WTC11 (cell line): ENCODE measurements at regions not wholly inside any gene's neighbourhood (a gene's known extent, or its start where the extent isn't known, plus 50 kb on each side); places are given as distances from the start of the nearest gene placed in this dataset.

Experiments
- ATAC-seq: fragments of 200-7000 bp; cut with Tn5 transposase; 2 replicates; pipeline ENCODE4 v1.10.0; 2021; ENCODE audit warnings: mild to moderate bottlenecking, moderate library complexity
- CTCF ChIA-PET: fragments of 300-600 bp; sonication (Branson Sonifier 250); formaldehyde crosslinking; loops from one replicate; lab custom pipeline; 2021; ENCODE audit warnings: antibody characterized with exemption; lab: Charles Lee
- POLR2A ChIA-PET: fragments of 350-600 bp; sonication (Branson Sonifier 250); formaldehyde crosslinking; loops from one replicate; lab custom pipeline; 2021; ENCODE audit warnings: antibody characterized with exemption; lab: Charles Lee
- DNase-seq: peaks from one replicate; pipeline ENCODE4 v3.0.0; 2021; ENCODE audit warnings: low spot score
- H3K27ac Mint-ChIP-seq: 2 replicates; pipeline ENCODE4 v1.8.0; 2021; ENCODE audit warnings: mixed read lengths
- H3K27me3 Mint-ChIP-seq: 2 replicates; pipeline ENCODE4 v1.8.0; 2021; ENCODE audit warnings: low read depth, mild to moderate bottlenecking, moderate library complexity, mixed read lengths
- H3K36me3 Mint-ChIP-seq: 2 replicates; pipeline ENCODE4 v1.8.0; 2021; ENCODE audit warnings: mixed read lengths
- H3K4me1 Mint-ChIP-seq: 2 replicates; pipeline ENCODE4 v1.8.0; 2022; ENCODE audit warnings: mixed read lengths
- H3K4me3 Mint-ChIP-seq: 2 replicates; pipeline ENCODE4 v1.8.0; 2021; ENCODE audit warnings: mild to moderate bottlenecking, moderate library complexity, mixed read lengths
- H3K9me3 Mint-ChIP-seq: 2 replicates; pipeline ENCODE4 v1.8.0; 2021; ENCODE audit warnings: mixed read lengths
- ESRRA ChIP-seq: sonication (generic); formaldehyde crosslinking; IDR thresholded peaks from 2 replicates; pipeline ENCODE4 v1.8.1; 2022; ENCODE audit warnings: mild to moderate bottlenecking, missing genetic modification reagents, borderline replicate concordance
- FOXP1 ChIP-seq: sonication (generic); formaldehyde crosslinking; IDR thresholded peaks from 2 replicates; pipeline ENCODE4 v1.8.0; 2022; ENCODE audit warnings: missing genetic modification reagents, mild to moderate bottlenecking, moderate library complexity, borderline replicate concordance
- NR2C2 ChIP-seq: sonication (generic); formaldehyde crosslinking; IDR thresholded peaks from 2 replicates; pipeline ENCODE4 v1.8.0; 2022; ENCODE audit warnings: mild to moderate bottlenecking, missing genetic modification reagents
- PRRX2 ChIP-seq: fragments of 250-450 bp; sonication (Bioruptor Pico); IDR thresholded peaks from 2 replicates; pipeline ENCODE4 v1.8.0; 2021; ENCODE audit warnings: mild to moderate bottlenecking
- SMAD3 ChIP-seq: sonication (generic); formaldehyde crosslinking; IDR thresholded peaks from 2 replicates; pipeline ENCODE4 v1.8.0; 2022; ENCODE audit warnings: missing genetic modification reagents, mild to moderate bottlenecking, borderline replicate concordance
- SMAD4 ChIP-seq: sonication (generic); formaldehyde crosslinking; IDR thresholded peaks from 2 replicates; pipeline ENCODE4 v1.8.0; 2022; ENCODE audit warnings: mild to moderate bottlenecking, missing genetic modification reagents
- TEAD1 ChIP-seq: sonication (generic); formaldehyde crosslinking; IDR thresholded peaks from 2 replicates; pipeline ENCODE4 v1.8.0; 2022; ENCODE audit warnings: mild to moderate bottlenecking, missing genetic modification reagents
- TEAD4 ChIP-seq: sonication (generic); formaldehyde crosslinking; IDR thresholded peaks from 2 replicates; pipeline ENCODE4 v1.8.0; 2022; ENCODE audit warnings: mild to moderate bottlenecking, missing genetic modification reagents
- TP53 ChIP-seq: sonication (generic); formaldehyde crosslinking; IDR thresholded peaks from 2 replicates; pipeline ENCODE4 v1.8.1; 2023; ENCODE audit warnings: mild to moderate bottlenecking, missing genetic modification reagents
- ZBTB21 ChIP-seq: sonication (generic); formaldehyde crosslinking; IDR thresholded peaks from 2 replicates; pipeline ENCODE4 v1.8.1; 2023; ENCODE audit warnings: mild to moderate bottlenecking, missing genetic modification reagents, borderline replicate concordance
- ZNF121 ChIP-seq: sonication (generic); formaldehyde crosslinking; IDR thresholded peaks from 2 replicates; pipeline ENCODE4 v1.8.0; 2023; ENCODE audit warnings: missing genetic modification reagents
- ZNF671 ChIP-seq: fragments of 250-450 bp; sonication (Bioruptor Pico); IDR thresholded peaks from 2 replicates; pipeline ENCODE4 v1.8.0; 2021; ENCODE audit warnings: mild to moderate bottlenecking
- TF ChIP-seq, protein P1 (sequence below): sonication (generic); formaldehyde crosslinking; IDR thresholded peaks from 2 replicates; pipeline ENCODE4 v1.8.1; 2023; ENCODE audit warnings: mild to moderate bottlenecking, missing genetic modification reagents, moderate library complexity
- TF ChIP-seq, protein P2 (sequence below): sonication (generic); formaldehyde crosslinking; IDR thresholded peaks from 2 replicates; pipeline ENCODE4 v1.8.0; 2022; ENCODE audit warnings: mild to moderate bottlenecking, missing genetic modification reagents
- TF ChIP-seq, protein P3 (sequence below): sonication (generic); formaldehyde crosslinking; IDR thresholded peaks from 2 replicates; pipeline ENCODE4 v1.8.0; 2022; ENCODE audit warnings: missing genetic modification reagents
- TF ChIP-seq, protein P4 (sequence below): sonication (generic); formaldehyde crosslinking; conservative IDR thresholded peaks from 2 replicates; pipeline ENCODE4 v1.8.1; 2022; ENCODE audit warnings: mild to moderate bottlenecking, missing genetic modification reagents
- TF ChIP-seq, protein P5 (sequence below): sonication (generic); formaldehyde crosslinking; IDR thresholded peaks from 2 replicates; pipeline ENCODE4 v1.8.0; 2022; ENCODE audit warnings: mild to moderate bottlenecking, missing genetic modification reagents
- TF ChIP-seq, protein P6 (sequence below): fragments of 250-450 bp; sonication (Bioruptor Pico); IDR thresholded peaks from 2 replicates; pipeline ENCODE4 v1.8.0; 2021; ENCODE audit warnings: mild to moderate bottlenecking
- TF ChIP-seq, protein P7 (sequence below): fragments of 250-450 bp; sonication (Bioruptor Pico); IDR thresholded peaks from 2 replicates; pipeline ENCODE4 v1.9.0; 2021; ENCODE audit warnings: mild to moderate bottlenecking

DNA sequence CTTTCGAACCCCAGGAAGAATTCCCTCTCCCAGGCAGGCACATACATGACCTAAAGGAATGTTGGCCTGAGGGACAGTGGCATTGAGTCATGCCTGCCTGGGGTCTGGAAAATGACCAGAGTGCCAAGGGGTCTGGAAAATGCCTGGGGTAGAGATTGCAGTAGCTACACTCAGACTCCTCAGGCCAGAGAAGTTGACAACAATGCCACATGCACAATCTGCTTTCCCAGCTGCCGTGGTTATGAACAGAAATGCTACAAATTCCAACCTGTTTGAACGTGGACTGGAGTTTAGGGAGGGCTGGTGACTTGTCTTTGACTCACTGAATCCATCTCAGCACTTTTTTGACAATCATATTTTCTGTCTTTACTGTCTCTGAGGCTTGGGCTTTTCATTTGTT lies 250.0 kb downstream of the ABCC12 start (continued):
- no peak for TF ChIP-seq TEAD4 (CRISPR knock-in tag)
- TF ChIP-seq FOXP1 (CRISPR knock-in tag) = no peak

DNA sequence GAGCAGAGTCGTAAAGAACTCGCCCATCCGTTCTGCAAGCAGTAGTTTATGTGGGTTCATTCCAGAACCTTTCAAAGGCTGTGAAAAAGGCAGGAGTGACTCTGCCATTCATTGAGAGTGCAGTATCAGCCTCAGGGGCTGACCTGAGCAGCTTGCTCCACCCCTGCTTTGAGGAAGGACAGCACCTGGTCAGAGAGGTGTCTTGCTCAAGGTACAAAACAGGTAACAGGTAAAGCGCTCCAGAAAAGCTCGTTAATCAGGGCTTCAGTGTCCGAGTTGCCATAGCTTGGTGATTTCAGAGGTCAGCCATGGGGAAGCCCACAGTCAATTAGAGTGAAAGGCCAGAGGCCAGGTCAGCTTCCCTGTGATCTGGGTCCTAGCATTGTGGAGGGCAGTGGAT lies 251.1 kb downstream of the ABCC12 start:
- Mint-ChIP-seq H3K9me3 (peaks cover 20% of the 10 kb centered on the region), H3K4me1 (peaks cover 17% of the 10 kb centered on the region), H3K4me3 (no peak overlapping the region), H3K27ac (no peak overlapping the region; the same call in 1 of the 2 replicates), H3K27me3 (peaks cover 3% of the 10 kb centered on the region; the same call in 1 of the 2 replicates), H3K36me3 (peaks cover 6% of the 10 kb centered on the region)
- CTCF ChIA-PET = no interaction called here
- ATAC-seq = no peak; the same call in 1 of the 2 replicates
- TF ChIP-seq TEAD1 (CRISPR knock-in tag) = no peak
- TF ChIP-seq, protein P1, sequence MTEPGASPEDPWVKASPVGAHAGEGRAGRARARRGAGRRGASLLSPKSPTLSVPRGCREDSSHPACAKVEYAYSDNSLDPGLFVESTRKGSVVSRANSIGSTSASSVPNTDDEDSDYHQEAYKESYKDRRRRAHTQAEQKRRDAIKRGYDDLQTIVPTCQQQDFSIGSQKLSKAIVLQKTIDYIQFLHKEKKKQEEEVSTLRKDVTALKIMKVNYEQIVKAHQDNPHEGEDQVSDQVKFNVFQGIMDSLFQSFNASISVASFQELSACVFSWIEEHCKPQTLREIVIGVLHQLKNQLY (CRISPR knock-in tag) = no peak
- TF ChIP-seq, protein P2, sequence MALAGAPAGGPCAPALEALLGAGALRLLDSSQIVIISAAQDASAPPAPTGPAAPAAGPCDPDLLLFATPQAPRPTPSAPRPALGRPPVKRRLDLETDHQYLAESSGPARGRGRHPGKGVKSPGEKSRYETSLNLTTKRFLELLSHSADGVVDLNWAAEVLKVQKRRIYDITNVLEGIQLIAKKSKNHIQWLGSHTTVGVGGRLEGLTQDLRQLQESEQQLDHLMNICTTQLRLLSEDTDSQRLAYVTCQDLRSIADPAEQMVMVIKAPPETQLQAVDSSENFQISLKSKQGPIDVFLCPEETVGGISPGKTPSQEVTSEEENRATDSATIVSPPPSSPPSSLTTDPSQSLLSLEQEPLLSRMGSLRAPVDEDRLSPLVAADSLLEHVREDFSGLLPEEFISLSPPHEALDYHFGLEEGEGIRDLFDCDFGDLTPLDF (CRISPR knock-in tag) = no peak
- TF ChIP-seq, protein P3, sequence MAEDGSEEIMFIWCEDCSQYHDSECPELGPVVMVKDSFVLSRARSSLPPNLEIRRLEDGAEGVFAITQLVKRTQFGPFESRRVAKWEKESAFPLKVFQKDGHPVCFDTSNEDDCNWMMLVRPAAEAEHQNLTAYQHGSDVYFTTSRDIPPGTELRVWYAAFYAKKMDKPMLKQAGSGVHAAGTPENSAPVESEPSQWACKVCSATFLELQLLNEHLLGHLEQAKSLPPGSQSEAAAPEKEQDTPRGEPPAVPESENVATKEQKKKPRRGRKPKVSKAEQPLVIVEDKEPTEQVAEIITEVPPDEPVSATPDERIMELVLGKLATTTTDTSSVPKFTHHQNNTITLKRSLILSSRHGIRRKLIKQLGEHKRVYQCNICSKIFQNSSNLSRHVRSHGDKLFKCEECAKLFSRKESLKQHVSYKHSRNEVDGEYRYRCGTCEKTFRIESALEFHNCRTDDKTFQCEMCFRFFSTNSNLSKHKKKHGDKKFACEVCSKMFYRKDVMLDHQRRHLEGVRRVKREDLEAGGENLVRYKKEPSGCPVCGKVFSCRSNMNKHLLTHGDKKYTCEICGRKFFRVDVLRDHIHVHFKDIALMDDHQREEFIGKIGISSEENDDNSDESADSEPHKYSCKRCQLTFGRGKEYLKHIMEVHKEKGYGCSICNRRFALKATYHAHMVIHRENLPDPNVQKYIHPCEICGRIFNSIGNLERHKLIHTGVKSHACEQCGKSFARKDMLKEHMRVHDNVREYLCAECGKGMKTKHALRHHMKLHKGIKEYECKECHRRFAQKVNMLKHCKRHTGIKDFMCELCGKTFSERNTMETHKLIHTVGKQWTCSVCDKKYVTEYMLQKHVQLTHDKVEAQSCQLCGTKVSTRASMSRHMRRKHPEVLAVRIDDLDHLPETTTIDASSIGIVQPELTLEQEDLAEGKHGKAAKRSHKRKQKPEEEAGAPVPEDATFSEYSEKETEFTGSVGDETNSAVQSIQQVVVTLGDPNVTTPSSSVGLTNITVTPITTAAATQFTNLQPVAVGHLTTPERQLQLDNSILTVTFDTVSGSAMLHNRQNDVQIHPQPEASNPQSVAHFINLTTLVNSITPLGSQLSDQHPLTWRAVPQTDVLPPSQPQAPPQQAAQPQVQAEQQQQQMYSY (CRISPR knock-in tag) = no peak
- TF ChIP-seq, protein P4, sequence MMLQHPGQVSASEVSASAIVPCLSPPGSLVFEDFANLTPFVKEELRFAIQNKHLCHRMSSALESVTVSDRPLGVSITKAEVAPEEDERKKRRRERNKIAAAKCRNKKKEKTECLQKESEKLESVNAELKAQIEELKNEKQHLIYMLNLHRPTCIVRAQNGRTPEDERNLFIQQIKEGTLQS (CRISPR knock-in tag) = no peak
- TF ChIP-seq ZNF121 (CRISPR knock-in tag) = no peak
- TF ChIP-seq SMAD4 (CRISPR knock-in tag) = no peak
- no peak for TF ChIP-seq TP53 (CRISPR knock-in tag)
- TF ChIP-seq, protein P5, sequence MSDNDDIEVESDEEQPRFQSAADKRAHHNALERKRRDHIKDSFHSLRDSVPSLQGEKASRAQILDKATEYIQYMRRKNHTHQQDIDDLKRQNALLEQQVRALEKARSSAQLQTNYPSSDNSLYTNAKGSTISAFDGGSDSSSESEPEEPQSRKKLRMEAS (CRISPR knock-in tag) = no peak
- no peak for TF ChIP-seq PRRX2
- TF ChIP-seq, protein P6, sequence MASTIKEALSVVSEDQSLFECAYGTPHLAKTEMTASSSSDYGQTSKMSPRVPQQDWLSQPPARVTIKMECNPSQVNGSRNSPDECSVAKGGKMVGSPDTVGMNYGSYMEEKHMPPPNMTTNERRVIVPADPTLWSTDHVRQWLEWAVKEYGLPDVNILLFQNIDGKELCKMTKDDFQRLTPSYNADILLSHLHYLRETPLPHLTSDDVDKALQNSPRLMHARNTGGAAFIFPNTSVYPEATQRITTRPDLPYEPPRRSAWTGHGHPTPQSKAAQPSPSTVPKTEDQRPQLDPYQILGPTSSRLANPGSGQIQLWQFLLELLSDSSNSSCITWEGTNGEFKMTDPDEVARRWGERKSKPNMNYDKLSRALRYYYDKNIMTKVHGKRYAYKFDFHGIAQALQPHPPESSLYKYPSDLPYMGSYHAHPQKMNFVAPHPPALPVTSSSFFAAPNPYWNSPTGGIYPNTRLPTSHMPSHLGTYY (CRISPR knock-in tag) = no peak
- TF ChIP-seq ESRRA (CRISPR knock-in tag) = no peak
- TF ChIP-seq ZBTB21 (CRISPR knock-in tag) = no peak
- TF ChIP-seq, protein P7, sequence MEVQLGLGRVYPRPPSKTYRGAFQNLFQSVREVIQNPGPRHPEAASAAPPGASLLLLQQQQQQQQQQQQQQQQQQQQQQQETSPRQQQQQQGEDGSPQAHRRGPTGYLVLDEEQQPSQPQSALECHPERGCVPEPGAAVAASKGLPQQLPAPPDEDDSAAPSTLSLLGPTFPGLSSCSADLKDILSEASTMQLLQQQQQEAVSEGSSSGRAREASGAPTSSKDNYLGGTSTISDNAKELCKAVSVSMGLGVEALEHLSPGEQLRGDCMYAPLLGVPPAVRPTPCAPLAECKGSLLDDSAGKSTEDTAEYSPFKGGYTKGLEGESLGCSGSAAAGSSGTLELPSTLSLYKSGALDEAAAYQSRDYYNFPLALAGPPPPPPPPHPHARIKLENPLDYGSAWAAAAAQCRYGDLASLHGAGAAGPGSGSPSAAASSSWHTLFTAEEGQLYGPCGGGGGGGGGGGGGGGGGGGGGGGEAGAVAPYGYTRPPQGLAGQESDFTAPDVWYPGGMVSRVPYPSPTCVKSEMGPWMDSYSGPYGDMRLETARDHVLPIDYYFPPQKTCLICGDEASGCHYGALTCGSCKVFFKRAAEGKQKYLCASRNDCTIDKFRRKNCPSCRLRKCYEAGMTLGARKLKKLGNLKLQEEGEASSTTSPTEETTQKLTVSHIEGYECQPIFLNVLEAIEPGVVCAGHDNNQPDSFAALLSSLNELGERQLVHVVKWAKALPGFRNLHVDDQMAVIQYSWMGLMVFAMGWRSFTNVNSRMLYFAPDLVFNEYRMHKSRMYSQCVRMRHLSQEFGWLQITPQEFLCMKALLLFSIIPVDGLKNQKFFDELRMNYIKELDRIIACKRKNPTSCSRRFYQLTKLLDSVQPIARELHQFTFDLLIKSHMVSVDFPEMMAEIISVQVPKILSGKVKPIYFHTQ = no peak
- TF ChIP-seq ZNF671 (CRISPR knock-in tag) = no peak
- TF ChIP-seq NR2C2 = no peak
- no peak for TF ChIP-seq SMAD3 (CRISPR knock-in tag)
- DNase-seq = no peak
- POLR2A ChIA-PET = no interaction called here
